Right ventricle myocardium superior (tissue), 1 donor: ENCODE measurements at regions not wholly inside any gene's neighbourhood (a gene's known extent, or its start where the extent isn't known, plus 50 kb on each side); places are given as distances from the start of the nearest gene placed in this dataset.
"Not testable (repeated sequence)": the region's sequence is repeated elsewhere in the genome, so short reads cannot be mapped to it uniquely, and the experiment has no call there.

ENCODE experiments used
- ATAC-seq: fragments of 200-7000 bp; cut with Tn5 transposase; one replicate; pipeline ENCODE4 v1.9.1; 2020; ENCODE audit warnings: mild to moderate bottlenecking; ENCODE audit not compliant: poor library complexity
- DNase-seq: peaks from one replicate; pipeline ENCODE4 v3.0.0-alpha.2; 2020
- intact Hi-C: fragments of 100-400 bp; cut with DNase I; formaldehyde crosslinking; loops from one replicate; pipeline ENCODE4 v1.11.2; 2022
- donor health status: DM: no; HTN: yes; CAD: no; lungs with severe emphysema.

DNA sequence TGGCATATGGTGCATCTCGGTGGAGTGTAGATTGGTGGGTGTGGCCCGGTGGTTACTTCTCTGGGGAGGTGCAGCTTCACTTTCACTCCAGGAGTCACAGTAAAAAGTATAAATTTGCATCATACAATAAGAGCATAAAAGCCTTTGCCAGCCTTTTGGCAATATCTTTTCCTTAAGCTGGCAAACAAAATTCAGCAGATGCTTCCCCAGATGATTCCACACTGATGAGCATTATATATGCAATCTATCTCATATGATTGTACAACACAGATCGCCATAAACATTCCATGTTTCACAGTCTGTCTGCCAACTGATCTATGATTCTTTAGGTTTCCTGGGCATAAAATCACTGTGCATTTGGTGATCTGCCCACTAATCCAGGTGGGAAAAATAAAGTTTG lies 120.2 kb upstream of the ALCAM start:
- DNase-seq (no peak), ATAC-seq (no peak)
- intact Hi-C loops: no loop called here

DNA sequence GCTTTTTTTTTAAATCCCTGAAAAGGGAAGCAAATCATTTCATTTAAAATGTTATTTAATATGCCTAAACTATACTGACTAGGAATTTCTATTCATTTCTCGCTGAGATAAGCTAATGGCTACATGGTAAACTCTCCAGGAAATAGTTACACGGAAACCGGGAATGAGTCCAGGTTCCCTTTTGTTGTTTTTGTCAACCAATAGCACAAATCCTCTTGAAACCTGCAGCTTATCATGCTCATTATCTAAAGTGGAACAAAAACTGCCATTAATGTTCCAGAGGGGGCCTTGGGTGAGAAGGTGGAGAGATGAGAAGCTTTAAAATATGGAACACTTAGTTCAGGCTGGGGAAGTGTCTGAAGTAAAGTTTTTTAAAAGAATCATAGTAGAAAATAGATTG lies 113.5 kb upstream of the ALCAM start:
- intact Hi-C loops: no loop called here
- no peak for ATAC-seq
- no peak for DNase-seq

DNA sequence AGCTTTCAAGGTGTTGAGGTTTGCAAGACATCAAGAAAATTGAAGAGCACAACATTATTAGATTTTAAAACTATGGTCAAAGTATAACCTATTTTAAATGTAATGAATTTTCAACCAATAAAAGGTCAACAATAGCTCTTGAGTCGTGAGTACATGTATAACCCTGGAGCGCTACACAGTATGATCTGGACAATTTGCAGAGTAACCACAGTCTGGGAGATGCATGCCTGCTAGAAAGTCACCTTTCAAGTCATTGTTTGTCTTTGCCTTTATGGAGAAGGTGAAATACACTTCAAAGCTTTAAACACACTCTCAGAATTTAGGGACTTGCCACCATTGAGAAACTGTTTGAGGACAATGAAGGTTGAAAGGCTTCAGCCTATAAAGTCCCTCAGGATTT lies 112.6 kb upstream of the ALCAM start:
- intact Hi-C loops: no loop called here
- no peak for DNase-seq
- ATAC-seq: no peak

DNA sequence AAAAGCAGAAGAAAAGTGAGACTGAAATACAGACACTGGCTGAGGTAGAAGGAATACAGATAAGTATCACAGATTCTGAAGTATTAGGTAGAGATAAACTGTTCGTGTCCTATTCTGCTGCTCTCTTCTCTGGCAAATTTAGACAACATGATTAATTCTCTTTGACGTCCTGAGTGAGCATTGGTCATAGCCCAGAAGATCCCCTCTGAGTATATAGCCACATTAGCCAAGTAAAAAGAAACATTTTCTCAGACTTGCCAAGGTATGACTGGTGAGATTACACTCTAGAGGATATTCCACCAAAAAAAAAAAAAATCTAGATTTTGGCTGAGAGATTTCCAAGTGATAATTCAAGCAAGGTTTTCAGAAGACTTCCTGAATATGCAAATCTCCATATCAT lies 111.4 kb upstream of the ALCAM start:
- intact Hi-C loops: no loop called here
- DNase-seq (no peak), ATAC-seq (no peak)

DNA sequence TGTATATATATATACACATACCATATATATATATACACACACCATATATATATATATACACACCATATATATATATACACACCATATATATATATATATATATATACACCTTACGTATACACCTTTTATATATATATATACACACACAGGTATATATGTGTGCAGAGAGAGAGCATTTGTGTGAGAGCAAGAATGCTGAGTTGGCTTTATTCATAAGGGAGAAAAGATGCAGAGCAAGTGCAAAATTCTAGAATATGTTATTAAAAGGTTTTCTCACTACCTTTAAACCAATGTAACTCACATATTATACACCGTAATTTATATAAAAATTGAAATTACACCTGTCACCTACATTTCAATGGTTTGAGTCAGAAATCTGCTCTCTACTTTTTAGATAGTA lies 107.2 kb upstream of the ALCAM start:
- no peak for ATAC-seq
- no peak for DNase-seq
- intact Hi-C loops: no loop called here

DNA sequence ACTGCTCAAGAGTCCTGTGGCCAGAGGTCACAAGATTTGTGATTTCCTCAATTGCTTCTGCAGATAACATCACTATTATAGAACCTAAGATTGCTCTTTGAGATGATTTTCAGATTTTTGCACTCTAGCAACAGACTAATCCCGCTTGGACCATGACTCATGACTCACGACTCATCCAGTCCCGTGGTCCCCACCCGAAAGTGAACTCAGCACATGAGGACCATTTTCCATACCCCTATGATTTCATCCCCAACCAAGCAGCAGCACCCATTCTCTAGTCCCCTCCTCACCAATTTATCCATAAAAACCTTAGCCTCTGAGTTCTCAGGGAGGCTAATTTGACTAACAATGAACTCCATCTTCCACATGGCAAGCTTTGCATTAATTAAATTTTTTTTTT lies 106.3 kb upstream of the ALCAM start:
- intact Hi-C loops: no loop called here
- ATAC-seq: no peak
- DNase-seq: no peak

DNA sequence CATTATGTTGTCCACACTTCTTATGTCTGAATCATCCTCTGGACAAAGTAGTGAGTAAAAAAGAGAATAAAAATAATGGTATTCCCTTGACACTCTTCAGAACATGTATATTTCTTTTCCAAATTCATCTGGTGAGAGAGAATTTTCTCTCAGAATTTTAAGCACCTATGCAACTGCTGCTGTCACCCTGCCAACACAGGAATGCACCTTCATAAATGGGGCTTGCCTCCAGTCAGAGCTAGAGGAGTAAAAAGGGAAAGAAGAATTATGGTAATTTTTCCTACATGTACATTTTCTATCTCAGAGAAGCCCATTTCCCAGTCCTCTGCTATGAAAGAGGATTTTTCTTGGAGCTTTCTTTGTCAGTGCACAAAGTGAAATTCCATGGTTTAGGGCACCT lies 92.2 kb upstream of the ALCAM start:
- ATAC-seq: no peak
- DNase-seq: no peak
- intact Hi-C loops: no loop called here

DNA sequence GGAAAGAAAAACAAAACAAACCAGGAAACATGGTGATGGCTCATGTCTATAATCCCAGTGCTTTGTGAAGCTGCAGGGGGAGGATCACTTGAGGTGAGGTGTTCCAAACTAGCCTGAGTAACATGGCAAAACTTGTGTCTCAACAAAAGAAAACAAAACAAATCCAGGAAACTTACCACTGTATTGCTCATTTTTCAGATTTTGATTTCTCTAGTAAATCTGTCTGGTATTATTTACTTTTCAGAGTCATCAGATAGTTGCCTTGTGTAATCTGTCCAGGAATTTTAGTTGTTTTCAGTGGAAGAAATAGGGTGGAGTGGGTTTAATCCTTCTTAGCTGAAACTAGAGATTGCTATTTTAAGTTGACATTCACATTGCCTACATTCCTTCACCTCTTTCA lies 91.8 kb upstream of the ALCAM start:
- DNase-seq (no peak), ATAC-seq (no peak)
- intact Hi-C loops: no loop called here

DNA sequence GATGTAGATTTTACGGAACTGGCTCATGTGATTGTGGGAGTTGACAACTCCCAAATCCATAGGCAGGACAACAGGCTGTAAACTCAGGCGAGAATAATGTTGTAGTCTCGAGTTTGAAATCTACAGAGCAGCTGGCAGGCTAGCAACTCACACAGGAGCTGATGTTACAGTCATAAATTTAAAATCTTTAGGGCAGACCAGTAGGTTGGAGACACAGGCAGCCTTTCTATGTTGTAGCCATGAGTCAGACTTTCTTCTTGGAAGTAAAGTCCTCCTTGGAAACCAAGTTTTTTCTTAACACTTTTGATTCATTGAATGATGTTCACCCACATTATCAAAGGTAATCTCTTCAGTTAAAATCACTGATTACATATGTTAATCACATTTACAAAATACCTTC lies 89.1 kb upstream of the ALCAM start:
- DNase-seq (no peak), ATAC-seq (no peak)
- intact Hi-C loops: no loop called here

DNA sequence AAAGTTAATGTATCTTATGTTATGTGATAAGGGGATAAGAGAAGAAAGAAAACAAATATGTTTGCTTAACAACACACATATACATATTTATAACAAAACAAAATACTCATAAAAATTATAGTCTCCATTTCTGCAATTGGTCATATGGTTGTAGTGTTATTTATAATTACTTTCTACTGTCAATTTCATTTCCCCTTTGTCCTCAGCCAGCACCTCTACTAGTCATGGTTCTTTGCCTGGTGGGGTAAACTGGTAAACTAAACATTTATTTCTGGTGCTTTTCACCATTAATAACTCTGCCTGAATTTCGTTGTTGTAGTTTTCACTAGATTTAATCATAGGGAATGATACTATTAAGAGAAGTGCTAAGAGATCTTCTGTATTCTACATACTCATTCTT lies 88.0 kb upstream of the ALCAM start:
- intact Hi-C loops: no loop called here
- DNase-seq: no peak
- ATAC-seq: no peak

DNA sequence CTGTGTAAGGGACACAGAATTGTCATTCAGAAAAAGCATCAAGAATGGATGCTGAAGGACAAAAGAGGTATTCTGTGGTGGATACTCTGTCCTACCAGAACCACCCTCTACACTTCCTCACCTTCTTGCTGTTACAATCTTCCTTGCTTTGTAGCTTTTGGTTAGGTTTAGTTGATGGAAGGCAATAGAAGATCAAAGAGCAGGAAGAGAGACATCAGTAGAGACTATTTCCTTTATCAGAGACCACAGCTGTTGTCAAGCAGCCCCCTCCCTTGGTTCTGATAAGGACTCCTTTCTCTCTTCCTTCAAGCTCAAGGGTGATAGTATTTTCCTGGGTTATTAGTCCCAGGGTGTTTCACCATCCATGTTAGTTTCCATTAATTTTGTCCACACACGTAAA lies 84.7 kb upstream of the ALCAM start:
- intact Hi-C loops: no loop called here
- DNase-seq: no peak
- ATAC-seq: no peak

DNA sequence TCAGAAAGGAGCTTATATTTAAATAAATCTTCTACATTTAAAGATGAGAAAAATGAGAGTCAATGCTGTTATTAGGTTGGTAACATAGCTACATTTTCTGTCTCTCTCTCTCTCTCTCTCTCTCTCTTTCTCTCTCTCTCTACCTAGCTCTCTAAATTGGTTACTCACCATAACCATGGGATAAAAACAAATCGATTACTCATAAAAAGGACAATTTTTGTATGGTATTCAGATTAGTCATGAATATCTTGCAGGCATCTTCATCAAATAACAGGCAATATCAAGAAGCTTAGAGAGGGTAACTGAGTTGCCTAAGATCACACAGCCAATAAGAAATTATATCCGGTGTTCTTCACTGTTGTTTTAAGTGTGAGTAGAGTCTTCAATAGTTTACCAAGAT lies 81.8 kb upstream of the ALCAM start:
- intact Hi-C loops: no loop called here
- ATAC-seq (no peak), DNase-seq (no peak)

DNA sequence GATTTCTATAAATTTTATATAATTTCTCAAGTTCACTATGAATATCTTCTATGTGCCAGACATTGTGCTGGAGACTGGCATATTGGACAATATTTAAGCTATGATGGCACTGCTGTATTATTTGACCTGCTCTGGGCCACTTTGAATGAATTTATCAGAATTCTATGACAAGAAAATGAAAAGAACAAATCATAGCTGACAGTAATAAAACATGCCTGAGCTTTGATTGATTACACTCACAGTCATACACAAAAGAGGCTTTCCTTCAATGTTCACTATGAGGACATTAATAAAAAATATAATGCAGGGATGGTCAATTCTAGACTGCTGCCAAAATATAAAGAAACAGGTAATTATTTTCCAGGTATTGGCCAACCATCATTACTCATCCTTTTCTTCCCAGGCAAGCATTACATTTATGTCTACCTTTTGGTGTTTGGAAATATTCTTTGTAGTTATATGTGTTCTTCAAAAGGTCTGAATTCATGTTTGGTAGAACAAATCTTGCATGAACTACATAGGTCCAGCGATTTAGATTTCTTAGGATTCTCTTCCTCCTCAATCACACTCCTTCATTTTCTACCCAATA lies 81.0 kb upstream of the ALCAM start:
- intact Hi-C loops: no loop called here
- no peak for ATAC-seq
- DNase-seq: no peak

DNA sequence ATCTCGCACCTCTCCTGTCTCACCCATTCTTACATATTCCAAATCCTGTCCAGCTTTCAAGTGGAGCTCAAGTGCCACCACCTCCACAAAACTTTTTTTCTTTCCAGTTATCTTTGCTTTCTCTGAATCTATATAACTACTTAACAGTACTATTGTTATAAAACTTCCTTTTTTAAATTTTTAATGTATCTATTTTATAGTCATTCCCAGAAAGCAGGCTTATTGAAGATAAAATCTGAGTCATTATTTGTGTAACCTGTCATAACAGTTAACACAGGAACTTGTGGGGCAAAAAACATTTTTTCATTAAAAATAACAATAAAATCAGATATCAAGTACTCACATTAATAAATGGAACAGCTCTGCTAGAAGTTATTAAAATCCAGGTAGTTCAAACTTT lies 73.3 kb upstream of the ALCAM start:
- intact Hi-C loops: no loop called here
- DNase-seq (no peak), ATAC-seq (no peak)

DNA sequence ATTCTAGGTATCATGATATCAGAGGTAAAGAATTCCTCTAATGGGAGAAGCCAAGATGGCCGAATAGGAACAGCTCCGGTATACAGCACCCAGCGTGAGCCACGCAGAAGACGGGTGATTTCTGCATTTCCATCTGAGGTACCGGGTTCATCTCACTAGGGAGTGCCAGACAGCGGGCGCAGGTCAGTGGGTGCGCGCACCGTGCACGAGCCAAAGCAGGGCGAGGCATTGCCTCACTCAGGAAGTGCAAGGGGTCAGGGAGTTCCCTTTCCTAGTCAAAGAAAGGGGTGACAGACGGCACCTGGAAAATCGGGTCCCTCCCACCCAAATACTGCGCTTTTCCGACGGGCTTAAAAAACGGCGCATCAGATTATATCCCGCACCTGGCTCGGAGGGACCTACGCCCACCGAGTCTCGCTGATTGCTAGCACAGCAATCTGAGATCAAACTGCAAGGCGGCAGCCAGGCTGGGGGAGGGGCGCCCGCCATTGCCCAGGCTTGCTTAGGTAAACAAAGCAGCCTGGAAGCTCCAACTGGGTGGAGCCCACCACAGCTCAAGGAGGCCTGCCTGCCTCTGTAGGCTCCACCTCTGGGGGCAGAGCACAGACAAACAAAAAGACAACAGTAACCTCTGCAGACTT lies 70.4 kb upstream of the ALCAM start:
- ATAC-seq, DNase-seq, intact Hi-C loops: not testable (repeated sequence)

DNA sequence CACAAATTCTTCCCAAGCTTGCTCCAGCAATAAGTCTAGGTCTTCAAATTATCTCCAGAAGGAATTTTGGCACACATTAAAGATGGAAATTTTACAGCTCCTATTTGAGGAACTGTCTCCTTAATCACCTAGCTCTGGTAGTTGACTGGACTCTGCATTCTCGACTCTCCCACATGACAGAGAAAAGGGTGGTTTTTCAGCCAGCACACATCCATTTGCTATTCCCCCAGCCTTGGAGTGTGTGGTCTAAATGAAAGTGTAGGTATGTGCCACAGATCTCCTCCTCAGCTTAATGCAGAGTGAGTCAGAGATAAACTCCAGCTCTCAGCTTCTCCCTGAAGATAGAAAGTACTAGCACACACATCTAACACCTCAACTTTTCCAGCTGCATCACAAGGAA lies 62.2 kb upstream of the ALCAM start:
- intact Hi-C loops: no loop called here

DNA sequence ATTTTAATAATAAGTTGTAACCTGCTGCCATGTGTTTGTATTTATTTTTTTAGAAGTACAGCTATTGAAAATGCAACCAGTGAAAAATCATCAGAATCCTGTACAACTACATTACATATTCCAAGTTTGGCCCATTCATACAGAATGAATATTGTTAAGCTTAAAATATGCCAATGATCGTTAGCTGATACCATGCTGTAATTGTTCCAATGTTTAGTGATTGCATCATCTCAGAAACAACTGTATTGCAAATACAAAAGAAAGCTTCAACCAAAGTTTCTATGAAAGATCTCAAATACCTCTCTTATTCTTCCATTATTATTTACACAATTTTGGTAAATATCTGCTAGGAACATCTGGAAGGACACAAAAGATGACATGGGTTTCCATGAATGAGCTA lies 51.6 kb upstream of the ALCAM start:
- no peak for DNase-seq
- intact Hi-C loops: no loop called here
- ATAC-seq: no peak

More for the DNA sequence above, 62.2 kb upstream of the ALCAM start:
- DNase-seq (no peak), ATAC-seq (no peak)

DNA sequence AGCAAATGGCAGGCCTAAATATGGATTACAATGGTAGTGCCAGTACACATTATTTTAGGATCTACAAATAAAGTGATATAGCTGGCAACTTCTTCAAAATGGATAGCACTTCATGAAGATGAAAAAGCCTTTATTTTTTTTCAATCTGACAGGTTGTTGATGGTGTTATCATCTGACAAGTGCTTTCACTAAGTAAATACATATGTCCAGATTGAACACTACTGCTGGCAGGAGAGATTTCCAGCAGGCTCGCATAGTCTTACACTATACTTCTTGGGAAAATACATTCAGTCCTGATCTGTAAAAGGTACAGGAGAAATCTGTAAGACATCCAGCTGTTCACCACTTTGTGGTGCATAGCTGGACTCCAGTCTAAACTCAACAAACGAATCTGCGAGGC lies 50.9 kb upstream of the ALCAM start:
- intact Hi-C loops: no loop called here
- no peak for ATAC-seq

DNA sequence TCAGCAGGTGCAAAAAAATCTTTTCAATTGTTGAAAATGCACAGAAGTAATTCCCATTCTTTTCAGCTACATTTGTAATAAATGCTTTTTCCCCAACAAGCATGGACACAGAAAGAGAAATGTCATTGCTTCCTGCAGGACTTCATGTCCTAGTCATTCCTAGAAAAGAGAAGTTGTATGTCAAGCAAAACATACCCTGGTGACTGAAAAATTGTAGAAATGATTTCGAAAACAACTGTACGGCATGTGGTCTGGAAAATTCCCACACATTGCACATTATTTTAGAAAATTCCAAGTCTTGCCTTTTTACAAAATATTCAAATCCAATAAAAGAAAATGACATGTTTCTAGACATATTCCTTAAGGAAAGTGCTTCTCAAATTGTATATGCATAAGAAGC lies 50.4 kb upstream of the ALCAM start:
- intact Hi-C loops: no loop called here
- DNase-seq (no peak), ATAC-seq (no peak)

More for the DNA sequence above, 50.9 kb upstream of the ALCAM start:
- DNase-seq: no peak
